CD4-positive, alpha-beta T cell treated with Interferon alpha-2 for 1 hour (primary cell): ENCODE measurements at regions not wholly inside any gene's neighbourhood (a gene's known extent, or its start where the extent isn't known, plus 50 kb on each side); places are given as distances from the start of the nearest gene placed in this dataset.
"Not testable (repeated sequence)": the region's sequence is repeated elsewhere in the genome, so short reads cannot be mapped to it uniquely, and the experiment has no call there.

Experiments
- DNase-seq, 2 donors: peaks; one replicate each; pipeline ENCODE4 v3.0.0-alpha.2; 2020 to 2022

DNA sequence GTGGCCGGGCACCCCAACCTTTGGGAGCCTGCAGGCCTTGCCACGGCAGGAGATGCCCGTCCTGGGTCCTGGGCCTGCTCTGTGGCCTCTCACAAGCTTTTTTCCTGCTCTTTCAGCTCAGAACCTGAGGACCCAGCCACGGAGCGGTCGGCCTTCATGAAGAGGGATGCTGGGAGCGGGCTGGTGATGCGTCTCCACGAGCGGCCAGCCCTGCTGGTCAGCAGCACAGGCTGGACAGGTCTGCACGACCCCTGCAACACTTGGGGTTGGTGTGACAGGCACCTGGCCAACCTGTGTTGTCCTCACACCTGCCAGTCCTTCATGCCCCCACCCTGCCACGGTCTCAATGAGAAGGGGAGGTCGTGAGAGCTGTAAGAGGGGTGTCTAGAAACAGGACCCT, 170.0 kb downstream of the ADRA2C start:
- DNase-seq, result no peak

DNA sequence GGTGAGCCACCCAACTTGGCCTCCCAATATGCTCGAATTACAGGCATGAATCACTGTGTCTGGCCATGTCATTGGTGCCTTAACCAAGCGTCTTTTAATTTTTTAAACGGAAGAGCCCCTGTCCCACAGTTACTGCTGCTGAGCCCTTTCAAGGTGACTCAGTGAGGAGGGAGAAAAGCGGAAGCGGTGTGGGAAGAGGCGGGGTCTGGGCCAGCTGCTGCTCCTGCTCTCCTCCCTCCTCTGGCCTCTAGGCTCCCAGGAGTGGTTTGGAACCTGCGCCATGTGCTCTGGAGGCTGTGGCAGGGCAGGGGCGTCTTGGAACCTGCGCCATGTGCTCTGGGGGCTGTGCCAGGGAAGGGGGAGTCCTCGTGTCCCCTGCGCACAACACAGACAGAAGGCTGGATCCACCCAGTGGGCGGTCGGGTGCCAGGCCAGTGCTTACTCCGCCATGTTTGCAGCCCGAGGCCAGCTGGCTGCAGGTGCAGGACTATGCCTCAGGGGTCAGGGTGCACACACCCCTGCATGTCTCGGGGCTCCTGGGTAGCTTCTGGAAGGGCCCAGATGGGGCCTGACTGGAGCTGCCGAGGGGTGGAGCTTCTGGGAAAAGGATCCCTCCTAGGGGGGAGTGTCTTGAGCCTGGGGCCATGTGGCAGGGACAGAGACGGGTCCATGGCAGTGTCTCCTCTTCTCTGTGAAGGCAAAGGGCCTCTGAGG, 171.8 kb downstream of the ADRA2C start:
- DNase-seq, result not testable (repeated sequence)

DNA sequence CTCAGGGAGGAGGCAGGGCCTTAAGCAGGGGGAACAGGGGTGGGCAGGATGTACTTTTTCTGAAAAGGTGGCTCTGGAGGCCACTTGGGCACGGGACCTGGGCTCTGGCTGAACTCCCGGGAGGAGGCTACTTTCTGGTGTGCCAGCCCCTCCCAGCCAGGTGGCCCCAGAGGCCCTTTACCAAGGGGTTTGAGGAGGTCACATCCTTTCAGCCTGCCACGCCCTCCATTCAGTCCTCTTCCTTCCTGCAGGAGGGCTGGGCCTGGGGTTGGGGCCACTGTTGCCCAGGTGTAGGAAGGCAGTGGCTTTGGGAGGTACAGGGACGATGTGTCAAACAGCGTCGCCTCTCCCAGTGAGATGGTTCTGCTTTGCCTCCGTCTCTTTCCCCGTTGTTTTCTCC, 172.5 kb downstream of the ADRA2C start:
- not testable (repeated sequence) for DNase-seq

DNA sequence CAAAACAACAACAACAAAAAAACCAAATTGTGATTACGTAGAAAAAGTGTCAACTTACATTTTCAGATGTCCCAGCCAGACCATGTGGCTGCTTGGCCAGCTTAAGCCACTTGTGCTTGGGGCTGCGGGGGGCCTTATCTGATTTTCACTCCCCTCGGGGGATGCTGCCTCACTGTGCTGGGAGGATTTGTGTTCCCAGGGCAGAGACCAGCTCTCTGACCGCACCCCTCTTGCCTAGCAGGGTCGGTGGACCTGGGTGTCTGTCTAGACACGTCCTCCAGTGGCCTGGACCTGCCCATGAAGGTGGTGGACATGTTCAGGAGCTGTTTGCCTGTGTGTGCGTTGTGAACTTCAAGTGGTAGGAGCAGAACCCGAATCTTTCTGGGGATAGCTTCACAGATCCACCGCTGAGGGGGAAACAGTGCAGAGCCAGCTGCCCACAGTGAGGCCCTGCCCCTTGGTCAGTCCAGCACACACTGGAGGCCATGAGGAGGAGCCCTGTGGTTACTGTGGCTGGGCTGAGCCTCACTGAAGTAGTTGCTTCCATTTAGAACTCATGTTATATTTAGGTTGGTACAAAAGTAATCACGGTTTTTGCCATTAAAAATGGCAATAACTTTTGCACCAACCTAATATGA, 173.9 kb downstream of the ADRA2C start:
- DNase-seq, result not testable (repeated sequence)

DNA sequence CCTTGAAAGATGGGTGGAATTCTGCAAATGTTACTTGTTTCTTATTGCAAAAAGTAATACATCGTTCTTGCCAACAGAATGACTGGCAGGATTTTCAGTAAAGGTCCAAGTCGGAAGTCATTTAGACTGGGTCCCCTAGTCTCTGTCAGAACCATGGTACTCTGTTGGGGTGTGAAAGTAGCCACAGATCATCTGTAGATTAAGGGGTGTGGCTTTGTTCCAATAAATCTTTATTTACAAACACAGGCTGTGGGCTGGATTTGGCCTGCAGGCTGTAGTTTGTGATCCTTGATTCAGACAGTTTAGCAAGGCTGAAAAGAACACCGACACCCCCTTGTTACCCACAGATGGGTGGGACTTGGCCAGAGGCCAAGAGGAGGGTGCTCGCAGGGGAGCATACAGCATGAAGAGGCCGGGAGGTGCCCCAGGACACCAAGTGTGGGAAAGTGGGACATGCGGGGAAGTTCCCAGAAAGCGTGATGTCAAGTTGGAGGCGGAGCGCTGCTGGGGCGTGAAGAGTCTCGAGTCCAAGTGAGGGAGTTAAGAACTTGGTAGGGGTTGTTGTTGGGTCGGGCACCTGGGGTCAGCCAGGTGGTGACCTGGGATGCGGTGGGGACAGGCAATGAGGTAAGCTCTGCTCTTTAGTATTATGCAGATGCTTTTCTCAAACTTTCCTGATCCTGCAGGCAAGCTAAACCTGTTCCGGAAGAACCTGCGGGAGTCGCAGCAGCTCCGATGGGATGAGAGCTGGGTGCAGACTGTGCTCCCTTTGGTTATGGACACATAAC, 175.7 kb downstream of the ADRA2C start:
- DNase-seq, result not testable (repeated sequence)

DNA sequence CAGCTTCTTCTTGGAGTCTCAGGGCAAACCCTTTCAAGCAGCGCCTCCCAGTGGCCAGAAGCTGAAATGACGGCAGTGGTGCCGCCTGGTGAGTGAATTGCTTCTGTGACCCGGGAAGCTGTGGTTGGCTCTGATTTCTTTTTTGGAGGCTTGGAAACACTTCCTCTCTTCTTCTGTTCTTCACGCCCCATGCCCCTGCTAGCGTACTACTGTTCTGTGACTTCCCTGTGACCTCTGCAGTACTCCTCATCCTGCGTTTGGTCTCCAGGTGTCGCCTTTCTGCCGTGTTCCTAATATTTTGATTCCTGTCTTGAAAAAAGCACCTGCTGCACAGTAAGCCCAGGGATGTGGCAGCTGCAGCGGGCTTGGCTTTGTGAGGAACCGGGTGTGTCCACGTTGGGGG, 176.4 kb downstream of the ADRA2C start:
- DNase-seq, result peak; percentile 49 to 66

DNA sequence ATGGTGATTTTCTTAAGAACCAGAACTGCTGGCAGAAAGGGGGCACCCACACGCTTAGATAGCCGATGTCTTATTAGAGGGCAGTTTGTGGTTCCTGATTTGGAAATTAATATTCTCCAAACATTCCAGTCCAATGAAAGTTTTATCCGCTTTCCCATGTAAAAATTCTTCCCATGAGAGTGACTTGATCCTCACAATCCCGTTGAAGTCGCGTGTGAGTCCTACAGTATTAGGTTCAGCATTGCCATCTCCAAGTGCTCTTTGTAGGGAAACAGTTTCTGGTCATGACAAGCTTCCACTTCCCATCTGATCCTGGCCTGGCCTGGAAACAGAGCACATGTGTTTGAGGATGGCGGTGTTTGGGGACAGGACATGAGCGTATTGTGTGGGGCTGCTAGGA, 176.9 kb downstream of the ADRA2C start:
- DNase-seq, result not testable (repeated sequence)

DNA sequence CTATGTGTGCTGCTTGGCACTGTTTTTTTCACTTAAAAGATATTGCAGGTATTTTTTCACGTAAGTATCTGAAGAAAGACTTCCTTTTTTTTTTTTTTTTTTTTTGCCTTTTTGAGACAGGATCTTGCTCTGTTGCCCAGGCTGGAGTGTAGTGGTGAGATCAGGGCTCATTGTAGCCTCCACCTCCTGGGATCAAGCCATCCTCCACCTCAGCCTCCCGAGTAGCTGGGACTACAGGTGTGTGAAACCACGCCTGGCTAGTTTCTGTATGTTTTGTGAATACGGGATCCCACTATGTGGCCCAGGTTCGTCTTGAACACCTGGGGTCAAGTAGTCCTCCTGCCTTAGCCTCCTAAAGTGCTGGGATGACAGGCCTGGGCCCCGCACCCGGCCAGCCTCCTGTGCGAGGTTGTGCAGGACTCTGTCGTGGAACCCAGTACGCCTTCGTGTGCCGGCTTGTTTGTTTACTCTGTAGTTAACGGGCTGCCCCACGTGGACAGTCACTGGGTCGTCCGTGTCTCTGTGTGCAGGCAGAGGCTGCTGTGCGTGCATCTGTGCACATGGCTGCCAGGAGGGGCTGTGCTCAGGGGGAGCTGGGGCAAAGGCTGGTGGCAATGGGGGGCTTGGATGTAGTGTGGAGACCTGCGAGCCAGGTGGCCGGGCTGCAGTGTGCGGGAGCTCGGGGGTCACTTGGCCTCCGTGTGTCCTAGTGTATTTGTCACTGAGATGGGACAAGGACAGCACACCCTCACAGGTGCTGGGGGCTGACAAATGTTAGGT, 179.5 kb downstream of the ADRA2C start:
- DNase-seq, result no peak

DNA sequence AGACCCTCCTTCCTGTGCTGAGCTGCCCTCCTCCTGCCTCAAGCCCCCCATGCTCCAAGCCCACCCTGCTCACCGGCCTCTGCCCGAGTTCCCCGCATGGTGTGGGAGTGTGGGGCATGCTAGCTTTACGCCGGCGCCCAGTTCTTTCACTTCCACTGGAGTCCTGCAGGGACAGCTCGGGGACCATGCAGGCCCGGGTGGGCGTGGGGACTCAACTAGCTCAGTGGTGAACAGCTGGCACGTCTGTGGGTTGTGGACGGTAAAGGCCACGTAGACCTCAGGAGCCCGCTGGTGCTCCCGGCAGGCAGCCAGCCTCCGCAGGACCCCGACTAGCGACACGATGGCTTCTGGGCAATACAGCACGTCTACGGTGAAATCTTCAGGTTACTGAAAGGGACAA, 180.4 kb downstream of the ADRA2C start:
- DNase-seq, result not testable (repeated sequence)

DNA sequence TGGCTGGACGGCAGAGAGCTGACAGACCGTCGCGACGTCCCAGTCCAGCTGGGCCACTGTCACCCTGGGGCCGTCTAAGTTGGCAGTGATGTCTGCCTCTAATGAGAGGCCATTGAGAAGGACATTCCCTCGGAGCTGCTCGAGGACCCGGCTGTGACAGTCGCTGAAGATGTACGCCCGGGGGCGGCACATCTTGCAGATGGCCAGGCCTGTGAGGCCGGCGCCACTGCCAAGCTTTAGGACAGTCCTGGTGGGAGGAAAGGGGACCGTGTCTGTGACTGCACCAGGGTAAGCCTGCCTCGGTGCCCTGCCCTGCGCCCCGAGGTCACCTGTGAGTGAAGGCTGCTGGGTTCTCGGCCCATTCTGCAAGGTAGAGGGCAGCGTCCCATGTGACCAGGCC, 181.6 kb downstream of the ADRA2C start:
- DNase-seq, result not testable (repeated sequence)

DNA sequence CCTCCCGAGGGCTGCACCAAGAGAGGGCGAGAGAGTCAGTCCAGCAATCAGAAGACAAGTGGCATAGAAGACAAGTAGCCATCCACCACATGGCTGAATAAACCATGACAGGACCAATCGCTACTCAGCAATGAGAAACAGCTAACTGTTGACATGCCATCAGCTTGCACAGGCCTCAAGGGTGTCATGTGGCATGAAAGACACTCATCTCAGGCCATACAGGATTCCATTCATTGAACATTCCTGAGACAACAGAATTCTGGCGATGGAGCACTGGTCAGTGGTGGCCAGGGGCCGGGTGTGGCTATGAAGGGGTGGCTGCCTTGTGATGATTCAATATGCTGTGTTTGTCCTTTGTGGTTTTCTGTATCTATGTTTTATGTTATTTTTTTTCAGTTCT, 182.0 kb downstream of the ADRA2C start:
- not testable (repeated sequence) for DNase-seq

DNA sequence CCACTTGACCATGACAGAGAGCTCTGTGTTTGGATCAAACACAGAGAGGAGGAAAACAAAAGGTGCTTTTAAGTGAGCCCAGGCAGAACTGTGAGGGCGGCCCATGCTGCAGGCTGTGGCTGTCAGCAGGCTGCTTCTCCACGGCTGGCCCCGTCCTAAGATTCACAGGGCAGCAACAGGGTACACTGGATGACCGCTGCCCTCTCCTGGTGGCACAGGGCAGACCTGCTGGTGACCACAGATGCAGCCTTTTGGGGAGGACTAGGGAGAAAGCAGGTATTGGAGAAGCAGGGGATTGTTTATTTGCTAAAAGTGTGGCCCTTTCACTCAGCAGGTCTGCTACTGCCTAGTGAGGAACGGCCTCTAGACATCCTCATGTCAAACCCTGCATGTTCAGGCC, 183.7 kb downstream of the ADRA2C start:
- peak in 1 of 2 donors; percentile 12 for DNase-seq

DNA sequence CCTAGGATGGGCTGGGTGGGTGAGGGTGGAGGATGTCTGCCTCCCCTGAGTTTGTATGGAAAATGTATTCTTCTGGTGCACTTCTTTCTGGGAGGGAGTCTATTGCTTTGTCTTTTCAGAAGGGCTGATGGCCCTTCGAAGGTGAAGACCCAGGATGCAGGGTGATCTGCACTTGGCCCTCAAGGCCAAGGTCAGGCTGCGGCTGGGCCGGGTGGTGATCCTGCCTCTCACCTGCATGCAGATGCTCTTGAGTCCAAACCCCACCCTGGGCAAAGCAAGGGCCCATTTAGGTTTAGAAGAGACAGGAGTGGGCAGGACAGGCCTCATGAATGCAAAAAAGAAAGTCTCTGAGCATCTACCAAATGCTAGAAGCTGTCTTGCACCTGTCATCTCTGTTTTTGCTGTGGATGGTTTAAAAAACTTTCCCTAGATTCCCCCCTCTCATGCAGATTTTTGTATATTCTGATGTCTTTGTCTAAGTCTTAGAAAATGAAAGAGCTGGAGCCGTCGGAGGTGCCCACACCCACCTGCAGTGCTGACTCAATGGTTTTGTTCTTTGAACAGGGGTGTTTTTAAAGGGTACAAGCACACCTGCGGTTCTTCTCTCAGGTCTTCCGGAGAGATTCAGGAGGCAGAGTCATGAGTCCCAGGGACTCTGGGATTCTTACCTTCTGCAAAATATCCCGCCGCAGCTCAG, 186.4 kb downstream of the ADRA2C start:
- DNase-seq, result not testable (repeated sequence)

DNA sequence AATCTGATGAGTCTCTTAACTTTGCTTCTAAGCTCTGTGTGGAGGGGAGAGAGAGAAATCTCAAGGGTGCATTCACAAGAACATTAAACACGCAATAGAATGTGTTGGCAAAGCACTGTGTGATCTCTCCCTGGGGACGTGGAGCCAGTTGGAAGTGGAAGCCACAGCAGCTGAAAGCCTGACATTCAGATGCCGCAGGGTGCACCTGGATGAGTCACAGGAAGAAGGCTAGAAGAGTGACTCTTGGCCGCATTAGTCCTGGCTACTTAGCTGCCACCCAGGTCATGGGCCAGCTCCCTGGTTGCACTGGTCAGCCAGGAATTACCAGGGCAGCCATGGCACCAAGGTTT, 186.9 kb downstream of the ADRA2C start:
- DNase-seq, result not testable (repeated sequence)

DNA sequence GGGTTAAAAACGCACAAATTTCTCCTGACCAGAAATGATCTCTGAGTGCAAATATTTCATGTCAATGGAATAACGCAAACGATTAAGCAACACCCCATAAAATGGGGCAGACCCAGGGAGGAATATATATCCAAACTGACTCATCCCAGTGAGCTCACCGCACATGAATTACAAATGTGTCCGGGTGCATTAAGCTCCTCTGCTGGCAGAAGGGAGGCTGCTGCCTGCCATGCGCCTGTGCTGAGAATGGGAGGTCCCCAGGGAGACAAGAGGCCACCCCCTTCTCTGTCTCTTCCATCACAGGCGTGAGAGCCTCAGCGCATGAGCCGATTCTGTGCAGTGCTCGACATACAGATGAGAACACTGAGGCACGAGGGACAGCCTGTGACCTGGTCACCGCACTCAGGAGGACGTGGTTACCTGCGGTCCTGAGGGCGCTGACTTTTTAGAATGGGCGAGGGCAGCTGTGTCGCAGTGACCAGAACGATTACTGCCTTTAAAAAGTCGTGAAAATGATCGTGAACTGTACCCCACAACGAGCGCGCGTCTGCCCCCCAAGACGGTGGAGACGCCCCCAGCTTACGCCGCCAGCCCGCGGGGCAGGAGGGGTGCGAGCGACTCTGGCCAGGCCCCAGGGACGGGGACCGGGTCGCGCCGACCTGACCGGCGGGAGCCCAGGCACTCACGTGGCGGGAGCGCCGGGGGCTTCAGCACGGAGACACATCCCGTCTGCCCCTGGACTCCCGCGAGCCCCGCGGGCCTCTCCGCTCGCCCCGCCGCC, 188.5 kb downstream of the ADRA2C start:
- peak; percentile 59 to 64 for DNase-seq

DNA sequence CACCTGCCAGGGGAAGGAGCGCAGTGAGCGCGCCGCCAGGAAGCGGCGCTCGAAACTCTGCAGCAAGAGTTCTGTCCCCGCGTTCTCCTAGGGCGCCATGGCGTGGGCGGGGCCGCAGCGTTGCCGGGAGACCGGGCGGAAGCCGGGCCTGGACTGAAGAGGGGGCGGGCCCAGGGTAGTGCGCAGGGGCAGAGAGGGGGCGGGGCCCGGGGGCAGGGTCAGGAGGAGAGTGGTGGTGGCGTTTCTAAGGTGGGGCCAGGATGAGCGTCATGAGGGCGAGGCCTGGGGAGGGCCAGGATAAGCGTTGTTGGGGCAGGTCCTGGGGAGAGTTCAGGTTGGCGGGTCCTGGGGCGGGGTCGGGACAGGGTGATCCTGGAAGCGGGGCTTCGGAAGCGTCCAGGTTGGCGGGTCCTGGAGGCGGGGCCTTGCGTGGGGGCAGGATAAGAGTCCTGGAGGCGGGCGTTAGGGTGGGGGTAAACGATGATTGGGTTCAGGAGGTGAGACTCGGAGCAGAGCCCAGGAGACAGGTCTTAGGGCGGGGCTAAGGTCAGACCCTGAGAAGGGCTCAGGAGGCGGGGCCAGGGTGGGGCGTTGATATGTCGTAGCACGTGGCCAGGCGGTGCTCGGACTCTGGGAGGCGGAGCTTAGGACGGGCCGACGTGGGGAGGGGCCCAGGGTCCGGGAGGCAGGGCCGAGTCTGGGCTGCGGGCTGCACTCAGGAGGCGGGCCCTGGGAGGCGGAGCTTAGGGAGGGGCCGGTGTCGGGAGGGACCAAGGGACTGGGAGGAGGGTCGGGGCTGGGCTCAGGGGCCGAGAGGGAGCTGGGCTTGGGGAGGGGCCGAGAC, 189.4 kb downstream of the ADRA2C start:
- peak; percentile 99 for DNase-seq

DNA sequence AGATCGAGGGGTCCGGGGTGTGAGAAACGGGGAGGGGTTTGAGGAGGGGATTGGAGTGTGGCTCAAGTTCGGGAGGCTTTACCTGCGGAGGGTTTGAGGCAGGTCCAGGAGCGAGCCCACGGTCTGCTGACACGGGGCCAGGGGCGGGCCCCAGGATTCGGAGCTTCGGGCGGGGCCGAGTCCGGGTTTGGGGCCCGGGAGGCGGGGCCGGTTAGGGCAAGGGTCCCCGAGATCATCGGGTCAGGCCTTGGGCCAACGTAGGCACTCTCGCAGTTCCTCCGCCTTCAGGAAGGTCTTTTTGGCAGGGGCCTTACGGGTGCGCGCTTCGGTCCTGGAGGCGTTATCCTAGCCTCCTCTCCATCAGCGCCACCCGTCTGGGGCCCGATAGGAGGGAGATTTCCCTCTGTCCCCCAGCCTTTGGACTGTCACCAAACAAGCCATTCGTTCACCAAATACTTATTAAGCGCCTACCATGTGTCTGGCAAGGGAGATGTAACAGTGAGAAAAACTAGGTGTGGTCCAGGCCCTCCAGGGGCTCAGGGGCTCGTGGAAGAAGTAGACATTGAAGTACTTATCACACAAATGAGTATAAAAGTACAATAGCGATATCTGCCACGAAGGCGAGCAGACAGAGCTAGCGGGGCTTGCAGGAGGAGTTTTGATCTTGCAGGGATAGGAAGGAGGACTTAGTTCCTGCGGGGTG, 190.1 kb downstream of the ADRA2C start:
- not testable (repeated sequence) for DNase-seq

DNA sequence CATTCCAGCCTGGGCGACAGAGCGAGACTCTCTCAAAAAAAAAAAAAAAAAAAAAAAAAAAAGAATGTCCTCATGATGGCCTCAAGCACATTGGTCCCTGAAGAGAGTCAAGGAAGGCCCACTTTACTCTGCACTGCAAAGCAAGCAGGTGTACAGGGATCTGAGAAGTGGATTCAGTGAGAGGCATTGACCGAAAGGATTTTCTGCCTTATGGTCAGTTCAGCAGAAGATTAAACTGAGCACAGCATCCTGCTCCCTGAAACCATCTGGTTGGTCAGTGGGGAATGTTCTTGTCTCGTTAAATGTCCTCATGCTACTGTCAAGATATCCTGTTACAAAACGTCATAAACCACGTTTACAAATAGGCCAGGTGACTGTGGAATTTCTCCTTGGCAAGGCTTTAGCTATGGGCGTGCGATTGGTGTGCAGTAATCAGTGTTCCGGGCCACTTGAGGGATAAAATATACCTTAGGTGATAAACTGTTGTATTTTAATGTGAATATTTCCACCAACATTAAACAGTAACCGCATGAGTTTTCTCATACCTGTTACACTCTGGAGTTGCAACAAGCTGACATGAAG, 195.0 kb downstream of the ADRA2C start:
- not testable (repeated sequence) for DNase-seq

DNA sequence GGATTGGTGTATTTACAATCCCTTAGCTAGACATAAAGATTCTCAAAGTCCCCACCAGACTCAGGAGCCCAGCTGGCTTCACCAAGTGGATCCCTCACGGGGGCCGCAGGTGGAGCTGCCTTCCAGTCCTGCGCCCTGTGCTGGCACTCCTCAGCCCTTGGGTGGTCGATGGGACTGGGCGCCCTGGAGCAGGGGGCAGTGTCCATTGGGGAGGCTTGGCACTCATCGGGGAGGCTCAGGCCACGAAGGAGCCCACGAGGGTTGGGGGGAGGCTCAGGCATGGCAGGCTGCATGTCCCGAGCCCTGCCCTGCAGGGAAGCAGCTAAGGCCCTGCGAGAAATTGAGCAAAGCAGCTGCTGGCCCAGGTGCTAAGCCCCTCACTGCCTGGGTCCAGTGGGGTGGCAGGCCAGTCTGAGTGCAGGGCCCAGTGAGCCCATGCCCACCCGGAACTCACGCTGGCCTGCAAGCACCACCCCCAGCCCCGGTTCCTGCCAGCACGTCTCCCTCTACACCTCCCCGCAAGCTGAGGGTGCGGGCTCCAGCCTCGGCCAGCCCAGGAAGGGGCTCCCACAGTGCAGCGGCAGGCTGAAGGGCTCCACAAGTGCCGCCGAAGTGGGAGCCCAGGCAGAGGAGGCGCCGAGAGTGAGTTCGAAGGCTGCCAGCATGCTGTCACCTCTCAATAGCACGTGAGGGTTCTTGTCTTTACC, 198.5 kb downstream of the ADRA2C start:
- DNase-seq, result not testable (repeated sequence)
